ENCODE measurements at regions not wholly inside any gene's neighbourhood (a gene's known extent, or its start where the extent isn't known, plus 50 kb on each side); places are given as distances from the start of the nearest gene placed in this dataset.

DNA sequence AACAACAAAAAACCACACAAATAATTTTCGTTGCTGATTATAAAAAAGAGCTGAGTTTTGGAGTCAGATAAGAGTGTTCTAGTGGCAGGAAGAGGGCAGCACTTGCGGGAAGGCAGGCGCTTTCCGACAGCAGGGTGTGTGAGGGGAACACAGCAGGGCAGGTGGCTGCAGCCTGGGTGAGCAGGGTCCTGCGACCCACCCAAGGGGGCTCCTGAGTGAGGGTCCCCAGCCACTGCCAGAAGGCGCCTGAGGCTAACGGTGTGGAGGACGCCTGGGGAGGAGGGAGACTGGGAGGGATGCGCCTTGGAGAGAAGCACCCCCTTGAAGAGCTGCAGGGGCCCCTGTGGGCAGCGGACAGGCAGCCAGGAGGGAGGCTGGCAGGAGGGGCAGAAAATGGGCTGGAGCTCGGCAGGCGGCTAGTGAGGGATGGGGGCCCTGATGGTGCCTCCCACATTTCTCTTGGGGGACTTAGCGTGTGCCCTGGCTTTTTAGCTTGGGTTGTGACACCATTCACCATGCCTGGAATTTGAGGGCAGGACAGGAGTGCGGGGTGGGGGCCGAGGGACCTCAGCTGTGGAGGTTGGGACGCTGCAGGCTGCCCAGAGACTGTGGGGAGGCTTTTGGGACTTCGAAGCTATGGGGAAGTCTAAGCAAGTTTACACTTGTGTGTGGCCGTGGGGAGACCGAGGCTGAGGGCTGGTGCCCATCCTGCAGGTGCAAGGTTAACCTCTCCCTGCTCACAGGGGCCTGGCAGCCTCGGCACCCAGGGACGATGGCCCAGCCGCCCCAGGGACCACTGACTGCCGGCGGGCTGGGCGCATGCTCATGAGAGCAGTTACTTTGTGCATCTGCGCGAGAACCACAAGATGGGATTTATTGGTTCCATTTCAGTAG is 111.4 kb downstream of the SIK1 start:
- peaks cover 33% of the 10 kb centered on the region for H3K4me1 Mint-ChIP-seq
- no peak overlapping the region for H3K4me3 Mint-ChIP-seq
- no peaks in the 10 kb centered on the region for H3K36me3 Mint-ChIP-seq (ENCODE audit: low read depth)
- no peak for TF ChIP-seq CTCF (IDR thresholded peaks at IDR 0.05; ENCODE audit: unreplicated experiment in 3 of 3)
- H3K27ac Mint-ChIP-seq: no peak overlapping the region
- peaks cover 13% of the 10 kb centered on the region for H3K9me3 Mint-ChIP-seq
- peaks cover 3% of the 10 kb centered on the region for H3K27me3 Mint-ChIP-seq (ENCODE audit: low read depth)

- H3K27ac Mint-ChIP-seq: peak overlapping the region in 1 of 3 experiments; percentile 55
- no peak for TF ChIP-seq CTCF (IDR thresholded peaks at IDR 0.05; ENCODE audit: unreplicated experiment in 3 of 3)
- peaks cover 3% of the 10 kb centered on the region for H3K27me3 Mint-ChIP-seq (ENCODE audit: low read depth)
- no peaks in the 10 kb centered on the region for H3K36me3 Mint-ChIP-seq (ENCODE audit: low read depth)
- peaks cover 28% of the 10 kb centered on the region for H3K4me1 Mint-ChIP-seq
- H3K9me3 Mint-ChIP-seq: peaks cover 9% of the 10 kb centered on the region
- no peak overlapping the region for H3K4me3 Mint-ChIP-seq
Measured at GRCh38 chr21:43313939-43314405, 113.0 kb downstream of the SIK1 start.

DNA sequence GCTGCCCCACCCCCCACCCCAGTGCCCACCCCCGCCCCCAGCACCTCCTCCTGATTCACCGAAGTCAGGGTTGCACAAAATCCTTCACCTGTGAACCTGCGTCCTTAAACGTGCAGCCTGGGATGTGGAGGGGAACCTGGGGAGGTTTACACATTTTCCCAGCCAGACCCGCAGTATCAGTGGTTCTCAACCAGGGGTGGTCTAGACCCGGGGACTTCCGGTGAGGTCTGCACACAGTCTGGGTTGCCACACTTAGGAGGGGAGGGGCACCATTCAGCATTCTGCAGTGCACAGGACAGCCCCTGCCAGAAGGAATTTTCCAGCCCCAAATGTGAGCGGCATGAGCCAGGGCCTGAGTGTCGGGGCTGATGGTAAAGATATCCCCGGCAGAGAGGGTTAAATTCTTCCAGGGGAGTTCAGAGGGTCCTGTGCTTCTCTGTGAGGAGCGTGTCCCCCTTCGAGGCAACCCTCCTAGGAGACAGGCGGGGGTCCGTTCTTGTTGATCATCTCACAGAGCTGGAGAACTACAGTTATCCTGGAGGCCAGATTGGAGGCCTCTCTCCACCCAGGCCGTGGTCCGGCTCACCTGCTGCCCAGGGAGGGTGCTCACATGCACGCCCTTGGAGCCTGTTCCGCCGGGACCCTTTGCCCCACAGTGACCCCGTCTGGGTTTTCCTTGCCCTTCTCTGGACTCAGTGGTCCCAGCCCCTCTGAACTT is 113.6 kb downstream of the SIK1 start:
- no peak for TF ChIP-seq CTCF (IDR thresholded peaks at IDR 0.05; ENCODE audit: unreplicated experiment in 3 of 3)
- Mint-ChIP-seq H3K4me1 (peaks cover 26% of the 10 kb centered on the region), H3K27me3 (ENCODE audit: low read depth) (peaks cover 3% of the 10 kb centered on the region), H3K27ac (no peak overlapping the region), H3K4me3 (no peak overlapping the region), H3K9me3 (peaks cover 3% of the 10 kb centered on the region), H3K36me3 (ENCODE audit: low read depth) (no peaks in the 10 kb centered on the region)

GRCh38 chr21:43312751-43313169 is 114.2 kb downstream of the SIK1 start:
- H3K9me3 Mint-ChIP-seq: peaks cover 3% of the 10 kb centered on the region
- no peak overlapping the region for H3K4me3 Mint-ChIP-seq
- H3K27ac Mint-ChIP-seq: peak overlapping the region in 1 of 3 experiments; percentile 82
- no peaks in the 10 kb centered on the region for H3K36me3 Mint-ChIP-seq (ENCODE audit: low read depth)
- no peak for TF ChIP-seq CTCF (IDR thresholded peaks at IDR 0.05; ENCODE audit: unreplicated experiment in 3 of 3)
- peaks cover 32% of the 10 kb centered on the region for H3K4me1 Mint-ChIP-seq
- H3K27me3 Mint-ChIP-seq (ENCODE audit: low read depth): peaks cover 3% of the 10 kb centered on the region

GRCh38 chr21:43312011-43312410 is 114.9 kb downstream of the SIK1 start:
- H3K27me3 Mint-ChIP-seq (ENCODE audit: low read depth): peaks cover 3% of the 10 kb centered on the region
- no peak overlapping the region for H3K4me3 Mint-ChIP-seq
- H3K36me3 Mint-ChIP-seq (ENCODE audit: low read depth): no peaks in the 10 kb centered on the region
- peaks cover 38% of the 10 kb centered on the region for H3K4me1 Mint-ChIP-seq
- peak overlapping the region in 2 of 3 experiments; percentile 12 to 18 for H3K27ac Mint-ChIP-seq
- peaks cover 3% of the 10 kb centered on the region for H3K9me3 Mint-ChIP-seq
- TF ChIP-seq CTCF (IDR thresholded peaks at IDR 0.05; ENCODE audit: unreplicated experiment in 3 of 3): no peak
